MM.1S (cell line): ENCODE measurements at regions not wholly inside any gene's neighbourhood (a gene's known extent, or its start where the extent isn't known, plus 50 kb on each side); places are given as distances from the start of the nearest gene placed in this dataset.

Source experiments
- DNase-seq: peaks from one replicate; pipeline ENCODE4 v3.0.0-alpha.2; 2015
- H2AFZ ChIP-seq: fragments of 300-600 bp; sonication (generic); 2 replicates; pipeline ENCODE4 v1.6.0; 2016; ENCODE audit warnings: antibody characterized with exemption, low read length
- H3F3A ChIP-seq: fragments of 300-600 bp; sonication (generic); 2 replicates; pipeline ENCODE4 v1.6.1; 2016; ENCODE audit warnings: mild to moderate bottlenecking, antibody characterized with exemption, low read length, moderate library complexity, mixed read lengths; ENCODE audit not compliant: insufficient read depth
- H3K27ac ChIP-seq: fragments of 300-600 bp; sonication (generic); 2 replicates; pipeline ENCODE4 v1.5.1; 2016; ENCODE audit warnings: mild to moderate bottlenecking, low read length
- H3K27me3 ChIP-seq: fragments of 300-600 bp; sonication (generic); replicated peaks from 2 replicates; pipeline ENCODE4 v1.6.0; 2016; ENCODE audit warnings: low read length; ENCODE audit not compliant: insufficient read depth
- H3K36me3 ChIP-seq: fragments of 300-600 bp; sonication (generic); replicated peaks from 2 replicates; pipeline ENCODE4 v1.6.1; 2016; ENCODE audit warnings: mild to moderate bottlenecking, low read length, mixed read lengths; ENCODE audit not compliant: insufficient read depth
- H3K4me1 ChIP-seq: fragments of 300-600 bp; sonication (generic); 2 replicates; pipeline ENCODE4 v1.6.1; 2016; ENCODE audit warnings: low read length, mixed read lengths
- H3K4me2 ChIP-seq: fragments of 300-600 bp; sonication (generic); 2 replicates; pipeline ENCODE4 v1.6.0; 2016; ENCODE audit warnings: low read depth, low read length
- H3K4me3 ChIP-seq: fragments of 300-600 bp; sonication (generic); 2 replicates; pipeline ENCODE4 v1.5.1; 2016; ENCODE audit warnings: low read length, mixed read lengths
- H3K79me2 ChIP-seq: fragments of 300-600 bp; sonication (generic); 2 replicates; pipeline ENCODE4 v1.6.1; 2016; ENCODE audit warnings: mixed run types, low read length, mixed read lengths
- H3K9ac ChIP-seq: fragments of 300-600 bp; sonication (generic); 2 replicates; pipeline ENCODE4 v1.6.1; 2016; ENCODE audit warnings: low read length, mixed read lengths
- H3K9me2 ChIP-seq: fragments of 300-600 bp; sonication (generic); replicated peaks from 2 replicates; pipeline ENCODE4 v1.6.1; 2016; ENCODE audit warnings: mild to moderate bottlenecking, low read length, mixed read lengths; ENCODE audit not compliant: insufficient read depth
- H3K9me3 ChIP-seq: fragments of 300-600 bp; sonication (generic); replicated peaks from 2 replicates; pipeline ENCODE4 v1.6.1; 2016; ENCODE audit warnings: mild to moderate bottlenecking, low read length, mixed read lengths; ENCODE audit not compliant: insufficient read depth
- H4K20me1 ChIP-seq: fragments of 300-600 bp; sonication (generic); 2 replicates; pipeline ENCODE4 v1.6.1; 2016; ENCODE audit warnings: mild to moderate bottlenecking, low read length, moderate library complexity, mixed read lengths; ENCODE audit not compliant: insufficient read depth
- EZH2 ChIP-seq: fragments of 300-600 bp; sonication (generic); optimal IDR thresholded peaks from 2 replicates; pipeline ENCODE3; 2017; ENCODE audit warnings: low read depth, mild to moderate bottlenecking, antibody characterized with exemption, low read length, mixed read lengths
- EZH2phosphoT487 ChIP-seq: fragments of 300-600 bp; sonication (generic); IDR thresholded peaks from 2 replicates; pipeline ENCODE4 v1.6.1; 2018; ENCODE audit warnings: antibody characterized with exemption, low read length
- TF ChIP-seq, protein P1 (sequence below): fragments of 300-600 bp; sonication (generic); IDR thresholded peaks from 2 replicates; pipeline ENCODE4 v1.5.1; 2016; ENCODE audit warnings: antibody characterized with exemption, low read length, mixed read lengths

DNA sequence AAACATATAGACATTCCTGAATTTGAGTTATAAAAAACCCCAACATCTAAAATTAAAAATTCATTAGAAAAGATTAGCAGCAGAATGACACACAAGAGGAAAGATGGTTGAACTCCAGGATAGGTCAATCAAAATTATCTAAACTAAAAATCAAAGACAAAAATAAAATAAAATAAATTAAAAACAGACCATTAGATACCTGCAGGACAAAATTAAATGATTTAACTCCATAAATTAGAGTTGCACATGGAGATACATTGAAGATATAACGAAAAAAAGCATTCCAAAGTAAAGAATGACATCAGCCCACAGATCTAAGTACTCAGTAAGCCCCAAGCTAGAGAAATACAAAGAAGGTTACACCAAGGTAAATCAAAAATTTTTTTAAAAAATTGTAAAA lies 226.1 kb upstream of the SORCS1 start:
- Histone ChIP-seq H3K27me3 (no peaks in the 10 kb centered on the region), H3K9me3 (no peaks in the 10 kb centered on the region), H3K27ac (no peak overlapping the region), H3K9ac (no peak overlapping the region), H3K9me2 (no peaks in the 10 kb centered on the region), H3K79me2 (no peaks in the 10 kb centered on the region), H3F3A (no peaks in the 10 kb centered on the region), H3K4me3 (no peak overlapping the region), H3K4me2 (no peak overlapping the region), H3K4me1 (no peaks in the 10 kb centered on the region), H4K20me1 (no peaks in the 10 kb centered on the region), H2AFZ (no peak overlapping the region), H3K36me3 (no peaks in the 10 kb centered on the region)
- TF ChIP-seq EZH2phosphoT487 (no peak), EZH2 (no peak)
- TF ChIP-seq, protein P1, sequence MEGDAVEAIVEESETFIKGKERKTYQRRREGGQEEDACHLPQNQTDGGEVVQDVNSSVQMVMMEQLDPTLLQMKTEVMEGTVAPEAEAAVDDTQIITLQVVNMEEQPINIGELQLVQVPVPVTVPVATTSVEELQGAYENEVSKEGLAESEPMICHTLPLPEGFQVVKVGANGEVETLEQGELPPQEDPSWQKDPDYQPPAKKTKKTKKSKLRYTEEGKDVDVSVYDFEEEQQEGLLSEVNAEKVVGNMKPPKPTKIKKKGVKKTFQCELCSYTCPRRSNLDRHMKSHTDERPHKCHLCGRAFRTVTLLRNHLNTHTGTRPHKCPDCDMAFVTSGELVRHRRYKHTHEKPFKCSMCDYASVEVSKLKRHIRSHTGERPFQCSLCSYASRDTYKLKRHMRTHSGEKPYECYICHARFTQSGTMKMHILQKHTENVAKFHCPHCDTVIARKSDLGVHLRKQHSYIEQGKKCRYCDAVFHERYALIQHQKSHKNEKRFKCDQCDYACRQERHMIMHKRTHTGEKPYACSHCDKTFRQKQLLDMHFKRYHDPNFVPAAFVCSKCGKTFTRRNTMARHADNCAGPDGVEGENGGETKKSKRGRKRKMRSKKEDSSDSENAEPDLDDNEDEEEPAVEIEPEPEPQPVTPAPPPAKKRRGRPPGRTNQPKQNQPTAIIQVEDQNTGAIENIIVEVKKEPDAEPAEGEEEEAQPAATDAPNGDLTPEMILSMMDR = no peak
- DNase-seq = no peak

DNA sequence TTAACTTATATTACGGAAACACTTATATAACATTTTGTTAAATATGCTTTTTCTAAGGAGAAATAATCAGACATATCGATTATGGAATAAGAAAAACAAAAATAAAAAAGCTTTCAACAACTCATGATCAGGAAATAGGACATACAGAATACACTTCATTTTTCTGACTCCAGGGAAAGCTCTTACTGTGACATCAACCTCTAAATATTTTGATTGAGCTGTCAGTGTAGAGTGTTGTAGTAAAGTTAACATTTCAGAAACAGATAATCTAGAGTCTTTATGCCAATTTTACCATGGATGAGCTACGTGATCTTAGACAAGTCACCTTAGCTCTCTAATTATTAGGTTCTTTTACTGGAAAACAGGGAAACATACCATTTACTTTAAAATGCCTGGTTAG lies 218.9 kb upstream of the SORCS1 start:
- no peak for DNase-seq
- no peaks in the 10 kb centered on the region for H3K79me2 ChIP-seq
- H3K9ac ChIP-seq = no peak overlapping the region

DNA sequence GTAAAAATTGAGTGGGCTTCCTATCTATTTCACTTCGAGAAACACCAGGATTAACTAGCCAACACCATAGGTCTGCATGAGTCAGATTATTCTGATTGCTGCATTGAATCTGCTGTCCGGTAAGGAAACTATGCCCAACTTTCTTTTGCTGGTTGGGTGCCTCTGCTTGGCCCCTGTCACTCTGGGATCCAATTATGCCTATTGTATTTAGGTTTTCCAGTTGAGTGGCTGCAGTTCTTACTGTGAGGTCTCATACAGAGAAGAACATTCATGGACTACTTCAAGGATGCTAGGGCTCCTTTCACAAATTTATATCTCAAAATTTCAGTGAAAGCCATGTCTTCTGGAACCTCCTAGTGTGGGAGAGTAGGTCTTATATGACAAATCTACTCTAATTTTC lies 215.1 kb upstream of the SORCS1 start:
- DNase-seq = no peak
- no peaks in the 10 kb centered on the region for H3K27me3 ChIP-seq
- no peaks in the 10 kb centered on the region for H3K9me2 ChIP-seq
- no peaks in the 10 kb centered on the region for H3K36me3 ChIP-seq
- no peak overlapping the region for H3K4me2 ChIP-seq
- H3K9me3 ChIP-seq = no peaks in the 10 kb centered on the region
- no peaks in the 10 kb centered on the region for H3K79me2 ChIP-seq
- H3K4me1 ChIP-seq = no peaks in the 10 kb centered on the region
- H3F3A ChIP-seq = no peaks in the 10 kb centered on the region
- no peak overlapping the region for H3K27ac ChIP-seq
- H2AFZ ChIP-seq = no peak overlapping the region
- TF ChIP-seq, protein P1 = no peak
- TF ChIP-seq EZH2 (no peak), EZH2phosphoT487 (no peak)
- H3K9ac ChIP-seq = no peak overlapping the region
- no peak overlapping the region for H3K4me3 ChIP-seq
- no peaks in the 10 kb centered on the region for H4K20me1 ChIP-seq

More for the DNA sequence above, 218.9 kb upstream of the SORCS1 start:
- H2AFZ ChIP-seq = no peak overlapping the region
- no peaks in the 10 kb centered on the region for H3K27me3 ChIP-seq
- H4K20me1 ChIP-seq = no peaks in the 10 kb centered on the region
- no peak overlapping the region for H3K27ac ChIP-seq
- no peaks in the 10 kb centered on the region for H3K4me1 ChIP-seq
- H3K4me2 ChIP-seq = no peak overlapping the region
- H3K9me2 ChIP-seq = no peaks in the 10 kb centered on the region
- no peak for TF ChIP-seq EZH2
- no peak for TF ChIP-seq EZH2phosphoT487
- TF ChIP-seq, protein P1 = no peak
- no peaks in the 10 kb centered on the region for H3K9me3 ChIP-seq
- no peaks in the 10 kb centered on the region for H3F3A ChIP-seq
- H3K4me3 ChIP-seq = no peak overlapping the region
- no peaks in the 10 kb centered on the region for H3K36me3 ChIP-seq

DNA sequence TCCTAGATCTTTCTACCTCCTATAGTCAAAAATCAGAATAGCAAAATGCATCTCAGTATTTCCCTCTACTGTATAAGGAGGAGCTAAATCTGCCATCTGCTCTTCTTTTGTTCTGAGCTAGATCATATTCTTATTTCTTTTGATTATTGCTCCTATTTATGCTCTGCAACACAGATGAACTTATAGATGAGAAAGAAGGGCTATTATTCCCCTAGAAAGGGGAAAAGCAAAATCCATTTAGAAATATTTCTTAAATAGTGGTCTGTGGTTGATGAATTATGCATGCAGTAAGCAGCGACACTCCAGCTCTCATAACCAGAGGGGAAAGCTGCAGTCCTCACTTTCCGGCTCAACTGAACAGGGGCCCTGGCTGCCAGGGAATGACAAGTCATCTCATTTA lies 207.3 kb upstream of the SORCS1 start:
- Histone ChIP-seq H3K4me3 (no peak overlapping the region), H2AFZ (no peak overlapping the region), H3K36me3 (no peaks in the 10 kb centered on the region), H3K27ac (no peak overlapping the region), H3K4me2 (no peak overlapping the region), H3K9me2 (no peaks in the 10 kb centered on the region), H3K9ac (no peak overlapping the region), H3K79me2 (no peaks in the 10 kb centered on the region), H3K9me3 (no peaks in the 10 kb centered on the region), H3K27me3 (no peaks in the 10 kb centered on the region), H4K20me1 (no peaks in the 10 kb centered on the region), H3F3A (no peaks in the 10 kb centered on the region), H3K4me1 (no peaks in the 10 kb centered on the region)
- no peak for DNase-seq
- no peak for TF ChIP-seq EZH2phosphoT487
- no peak for TF ChIP-seq EZH2
- TF ChIP-seq, protein P1 = no peak
